Lung (tissue), 11 donors: ENCODE measurements at regions not wholly inside any gene's neighbourhood (a gene's known extent, or its start where the extent isn't known, plus 50 kb on each side); places are given as distances from the start of the nearest gene placed in this dataset.

Experiments used
- ATAC-seq: fragments of 200-7000 bp; cut with Tn5 transposase; one replicate; pipeline ENCODE4 v1.9.1; 2020; ENCODE audit warnings: moderate number of reproducible peaks; ENCODE audit not compliant: insufficient read depth, low FRiP score
- DNase-seq, 3 donors: peaks; one replicate each; pipeline ENCODE4 v3.0.0-alpha.2; 2013 to 2017
- H3K27ac ChIP-seq, 2 donors: one replicate each; pipeline ENCODE4 v1.5.1; 2013; ENCODE audit warnings: mild to moderate bottlenecking in 2 of 2, moderate library complexity in 2 of 2, control low read depth in 1 of 2, inconsistent platforms in 1 of 2, low read depth in 1 of 2, low read length in 1 of 2
- H3K27me3 ChIP-seq, 3 donors: one replicate each; pipeline ENCODE4 v1.5.1; 2013; ENCODE audit warnings: low read length in 2 of 3; ENCODE audit not compliant: control insufficient read depth in 3 of 3, insufficient read depth in 3 of 3
- H3K36me3 ChIP-seq, 4 donors: one replicate each; pipeline ENCODE4 v1.5.1; 2013; ENCODE audit warnings: low read length in 4 of 4, mild to moderate bottlenecking in 1 of 4, moderate library complexity in 1 of 4; ENCODE audit not compliant: control insufficient read depth in 4 of 4, insufficient read depth in 4 of 4
- H3K4me1 ChIP-seq, 5 donors: one replicate each; pipeline ENCODE4 v1.5.1; 2013; ENCODE audit warnings: low read length in 5 of 5, mild to moderate bottlenecking in 2 of 5, moderate library complexity in 1 of 5; ENCODE audit not compliant: control insufficient read depth in 5 of 5, insufficient read depth in 5 of 5
- H3K4me3 ChIP-seq: one replicate; pipeline ENCODE4 v1.5.1; 2013; ENCODE audit warnings: mild to moderate bottlenecking, control low read depth, moderate library complexity
- H3K9ac ChIP-seq, 2 donors: one replicate each; pipeline ENCODE4 v1.5.1; 2013; ENCODE audit warnings: low read length in 2 of 2, control low read depth in 1 of 2; ENCODE audit not compliant: insufficient read depth in 1 of 2
- H3K9me3 ChIP-seq, 4 donors: one replicate each; pipeline ENCODE4 v1.5.1; 2013; ENCODE audit warnings: low read length in 3 of 4, mild to moderate bottlenecking in 1 of 4, moderate library complexity in 1 of 4; ENCODE audit not compliant: control insufficient read depth in 4 of 4, insufficient read depth in 3 of 4
- CTCF ChIP-seq: IDR thresholded peaks from 2 replicates; pipeline ENCODE4 v1.5.1; 2012; ENCODE audit warnings: mild to moderate bottlenecking; ENCODE audit errors: control extremely low read depth, extremely low read depth
- WGBS, 2 donors: extraction: QIAGEN DNeasy Blood & Tissue Kit; methylation state at CpG; one replicate each; pipeline ENCODE4 v1.1.7; 2013; 5-methylcytosine and 5-hydroxymethylcytosine counted together
- donor health status: control.
- donor health status: control.
- donor health status: Bipolar disorder and iron deficiency.
- donor health status: healthy.
- donor health status: DM: yes; HTN: yes; CAD: no.

DNA sequence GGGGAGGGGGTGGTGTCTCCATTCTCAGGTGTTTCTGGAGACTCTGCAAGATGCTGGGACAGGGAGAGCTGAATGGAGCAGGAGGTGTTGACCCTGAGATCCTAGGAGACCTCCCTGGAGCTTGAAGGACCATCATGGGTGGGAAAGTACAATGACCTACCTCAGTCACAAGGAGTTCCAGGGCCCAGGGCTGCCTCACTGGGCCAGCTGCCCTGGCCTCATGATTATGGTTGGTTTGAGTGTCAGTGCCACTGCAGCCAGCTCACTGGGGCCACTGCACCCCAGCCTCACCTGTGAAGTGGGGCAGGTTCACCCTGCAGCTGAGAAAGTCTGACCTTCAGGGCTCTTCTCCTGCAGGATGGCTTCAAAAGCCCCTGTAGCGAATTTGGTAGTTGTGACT, 372.5 kb downstream of the IRX2 start:
- Histone ChIP-seq H3K9me3 (peaks cover 0 to 2% (median 0%) of the 10 kb centered on the region in 4 donors), H3K27me3 (no peaks in the 10 kb centered on the region), H3K27ac (no peak overlapping the region), H3K9ac (no peak overlapping the region), H3K4me1 (peaks cover 0 to 5% (median 4%) of the 10 kb centered on the region in 5 donors), H3K4me3 (no peak overlapping the region), H3K36me3 (no peaks in the 10 kb centered on the region)
- ATAC-seq (no peak), DNase-seq (no peak)
- 65 to 69% methylated on average over 1 of the region's 1 CpG for WGBS, 2 donors
- no peak for TF ChIP-seq CTCF

DNA sequence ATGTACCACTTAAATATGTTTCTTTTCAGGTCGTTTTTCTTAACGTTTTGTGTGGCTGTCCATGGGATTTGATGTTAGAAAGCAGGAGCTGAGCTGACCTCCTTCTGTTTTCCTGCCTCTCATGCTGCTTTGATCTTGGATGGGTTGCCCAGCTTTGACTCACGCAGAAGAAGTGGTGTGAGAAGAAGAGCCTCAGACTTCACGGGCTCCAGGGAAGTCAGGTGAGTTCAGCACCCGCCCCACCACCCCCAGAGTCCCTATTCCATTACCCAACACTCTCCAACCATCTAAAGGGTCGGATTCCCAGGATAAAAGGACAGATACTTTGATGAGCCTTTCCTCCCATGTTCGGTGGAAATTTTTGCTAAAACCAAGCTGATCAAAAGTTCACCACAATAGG, 373.4 kb downstream of the IRX2 start:
- 48 to 63% methylated on average over 7 of the region's 7 CpGs for WGBS, 2 donors
- Histone ChIP-seq H3K4me3 (no peak overlapping the region), H3K9ac (no peak overlapping the region), H3K36me3 (no peaks in the 10 kb centered on the region), H3K27me3 (no peaks in the 10 kb centered on the region), H3K9me3 (peaks cover 0 to under 1% (median 0%) of the 10 kb centered on the region in 4 donors), H3K27ac (no peak overlapping the region), H3K4me1 (no peaks in the 10 kb centered on the region)
- no peak for TF ChIP-seq CTCF
- DNase-seq (no peak), ATAC-seq (no peak)

DNA sequence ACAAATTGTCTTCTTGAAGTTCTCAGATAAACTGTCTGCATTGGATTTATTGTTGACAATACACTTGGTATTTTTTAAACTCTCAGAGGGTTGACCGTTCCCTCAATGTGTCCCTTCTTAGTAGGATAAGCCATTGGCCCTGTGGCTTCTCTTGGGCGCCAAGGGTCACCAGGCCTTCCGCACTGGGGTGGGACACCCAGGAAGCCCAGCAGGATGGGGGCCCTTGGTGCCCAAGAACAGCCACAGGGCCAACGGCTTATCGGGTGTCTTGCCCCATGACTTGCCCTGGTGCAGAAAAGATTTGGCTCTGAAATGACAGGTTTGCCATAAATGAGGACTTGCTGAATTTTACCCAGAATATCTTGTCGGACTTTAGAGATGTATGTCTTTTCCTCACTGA, 375.0 kb downstream of the IRX2 start:
- WGBS, 2 donors: 93 to 97% methylated on average over 6 of the region's 6 CpGs
- Histone ChIP-seq H3K36me3 (no peaks in the 10 kb centered on the region), H3K9me3 (peaks cover 0 to 3% (median 0%) of the 10 kb centered on the region in 4 donors), H3K4me3 (no peak overlapping the region), H3K9ac (no peak overlapping the region), H3K4me1 (no peaks in the 10 kb centered on the region), H3K27ac (no peak overlapping the region), H3K27me3 (no peaks in the 10 kb centered on the region)
- no peak for DNase-seq
- no peak for ATAC-seq
- TF ChIP-seq CTCF: no peak

- Histone ChIP-seq H3K4me1 (no peaks in the 10 kb centered on the region), H3K4me3 (no peak overlapping the region), H3K27ac (no peak overlapping the region), H3K27me3 (no peaks in the 10 kb centered on the region), H3K9me3 (peaks cover 0 to 3% (median 0%) of the 10 kb centered on the region in 4 donors), H3K36me3 (no peaks in the 10 kb centered on the region), H3K9ac (no peak overlapping the region)
- WGBS, 2 donors: 78 to 83% methylated on average over 11 of the region's 11 CpGs
- ATAC-seq (no peak), DNase-seq (no peak)
- TF ChIP-seq CTCF: no peak
Measured at GRCh38 chr5:2375757-2376250, 375.7 kb downstream of the IRX2 start.
